DOHH2 (cell line): ENCODE measurements at regions not wholly inside any gene's neighbourhood (a gene's known extent, or its start where the extent isn't known, plus 50 kb on each side); places are given as distances from the start of the nearest gene placed in this dataset.

Experiments used
- H3F3A ChIP-seq: fragments of 200-600 bp; sonication (generic), shearing (Covaris generic); 2 replicates; pipeline ENCODE4 v1.6.0; 2016; ENCODE audit warnings: antibody characterized with exemption, mild to moderate bottlenecking; ENCODE audit not compliant: control insufficient read depth, insufficient read depth
- H3K27ac ChIP-seq: fragments of 200-600 bp; sonication (generic); 2 replicates; pipeline ENCODE4 v1.5.1; 2014; ENCODE audit warnings: low read depth, mild to moderate bottlenecking, low read length, moderate library complexity
- H3K27me3 ChIP-seq: fragments of 200-600 bp; sonication (generic); 2 replicates; pipeline ENCODE4 v1.6.1; 2014; ENCODE audit warnings: mild to moderate bottlenecking, low read length, mixed read lengths; ENCODE audit not compliant: control insufficient read depth
- H3K36me3 ChIP-seq: fragments of 200-600 bp; sonication (generic); 2 replicates; pipeline ENCODE4 v1.6.1; 2014; ENCODE audit warnings: mild to moderate bottlenecking, low read length, moderate library complexity, mixed read lengths; ENCODE audit not compliant: control insufficient read depth
- H3K4me1 ChIP-seq: fragments of 200-600 bp; sonication (generic); 2 replicates; pipeline ENCODE4 v1.6.1; 2014; ENCODE audit warnings: mild to moderate bottlenecking, low read length, mixed read lengths; ENCODE audit not compliant: control insufficient read depth
- H3K4me2 ChIP-seq: fragments of 200-600 bp; sonication (generic); 2 replicates; pipeline ENCODE4 v1.6.0; 2014; ENCODE audit warnings: mild to moderate bottlenecking, low read length, moderate library complexity
- H3K4me3 ChIP-seq: fragments of 200-600 bp; sonication (generic); 2 replicates; pipeline ENCODE4 v1.5.1; 2014; ENCODE audit warnings: mild to moderate bottlenecking, low read length, mixed read lengths
- H3K79me2 ChIP-seq: fragments of 200-600 bp; sonication (generic); 2 replicates; pipeline ENCODE4 v1.6.1; 2014; ENCODE audit warnings: mild to moderate bottlenecking, low read length, mixed read lengths; ENCODE audit not compliant: control insufficient read depth
- H3K9me2 ChIP-seq: fragments of 200-600 bp; sonication (generic); replicated peaks from 2 replicates; pipeline ENCODE4 v1.6.1; 2014; ENCODE audit warnings: mild to moderate bottlenecking, low read length, mixed read lengths; ENCODE audit not compliant: control insufficient read depth
- H3K9me3 ChIP-seq: fragments of 200-600 bp; sonication (generic); 2 replicates; pipeline ENCODE4 v1.6.1; 2014; ENCODE audit warnings: antibody characterized with exemption, low read length, mixed read lengths; ENCODE audit not compliant: control insufficient read depth, insufficient read depth
- H4K20me1 ChIP-seq: fragments of 200-600 bp; sonication (generic); 2 replicates; pipeline ENCODE4 v1.6.0; 2014; ENCODE audit warnings: low read depth, mild to moderate bottlenecking, antibody characterized with exemption, low read length, moderate library complexity; ENCODE audit not compliant: control insufficient read depth, insufficient read depth
- CTCF ChIP-seq: fragments of 200-600 bp; sonication (generic); IDR thresholded peaks from one replicate; pipeline ENCODE4 v1.5.1; 2014; ENCODE audit warnings: antibody characterized with exemption, mild to moderate bottlenecking, low read depth, low read length; ENCODE audit not compliant: poor library complexity, severe bottlenecking
- EZH2phosphoT487 ChIP-seq: fragments of 200-600 bp; sonication (generic); IDR thresholded peaks from 2 replicates; pipeline ENCODE4 v1.6.1; 2017; ENCODE audit warnings: borderline replicate concordance, mild to moderate bottlenecking, antibody characterized with exemption, low read length, moderate library complexity, mixed read lengths

- TF ChIP-seq CTCF (no peak), EZH2phosphoT487 (no peak)
- no peak overlapping the region for H3K4me2 ChIP-seq
- H3K79me2 ChIP-seq = no peaks in the 10 kb centered on the region
Observed at GRCh38 chr11:131121426-131122333, 205.4 kb upstream of the SNX19 start.

GRCh38 chr11:131122448-131122847 lies 206.2 kb upstream of the SNX19 start:
- Histone ChIP-seq H3F3A (no peaks in the 10 kb centered on the region), H3K9me2 (no peaks in the 10 kb centered on the region)
- TF ChIP-seq EZH2phosphoT487 = no peak
- no peak for TF ChIP-seq CTCF

More at GRCh38 chr11:131121426-131122333, 205.4 kb upstream of the SNX19 start:
- Histone ChIP-seq H3K9me2 (no peaks in the 10 kb centered on the region), H4K20me1 (no peaks in the 10 kb centered on the region), H3K36me3 (no peaks in the 10 kb centered on the region), H3F3A (no peaks in the 10 kb centered on the region), H3K4me1 (no peaks in the 10 kb centered on the region), H3K9me3 (no peaks in the 10 kb centered on the region), H3K4me3 (no peak overlapping the region), H3K27me3 (no peaks in the 10 kb centered on the region), H3K27ac (no peak overlapping the region)

GRCh38 chr11:131129474-131129873 lies 213.2 kb upstream of the SNX19 start:
- no peaks in the 10 kb centered on the region for H3K36me3 ChIP-seq
- H3K27me3 ChIP-seq = no peaks in the 10 kb centered on the region
- no peaks in the 10 kb centered on the region for H3F3A ChIP-seq
- no peak overlapping the region for H3K4me2 ChIP-seq
- H4K20me1 ChIP-seq = no peaks in the 10 kb centered on the region
- no peak for TF ChIP-seq CTCF
- no peak overlapping the region for H3K4me3 ChIP-seq
- no peaks in the 10 kb centered on the region for H3K79me2 ChIP-seq
- H3K4me1 ChIP-seq = no peaks in the 10 kb centered on the region
- no peaks in the 10 kb centered on the region for H3K9me3 ChIP-seq
- H3K27ac ChIP-seq = no peak overlapping the region
- H3K9me2 ChIP-seq = no peaks in the 10 kb centered on the region

More at GRCh38 chr11:131122448-131122847, 206.2 kb upstream of the SNX19 start:
- Histone ChIP-seq H3K27ac (no peak overlapping the region), H3K4me2 (no peak overlapping the region), H3K79me2 (no peaks in the 10 kb centered on the region), H3K4me1 (no peaks in the 10 kb centered on the region), H4K20me1 (no peaks in the 10 kb centered on the region), H3K9me3 (no peaks in the 10 kb centered on the region), H3K36me3 (no peaks in the 10 kb centered on the region), H3K27me3 (no peaks in the 10 kb centered on the region), H3K4me3 (no peak overlapping the region)
